D721Med (cell line): ENCODE measurements at regions not wholly inside any gene's neighbourhood (a gene's known extent, or its start where the extent isn't known, plus 50 kb on each side); places are given as distances from the start of the nearest gene placed in this dataset.

Experiments used
- DNase-seq: peaks from one replicate; pipeline ENCODE4 v3.0.0; 2011; ENCODE audit warnings: low spot score; ENCODE audit not compliant: insufficient read length
- FAIRE-seq: peaks from 2 replicates; lab custom pipeline; 2011; peaks lifted over from hg19 to GRCh38; lab: Jason Lieb, UNC
- TF ChIP-seq, protein P1 (sequence below): IDR thresholded peaks from 2 replicates; pipeline ENCODE4 v1.5.1; 2012; ENCODE audit warnings: mild to moderate bottlenecking, control low read depth; ENCODE audit not compliant: insufficient read depth; ENCODE audit errors: missing control alignments

DNA sequence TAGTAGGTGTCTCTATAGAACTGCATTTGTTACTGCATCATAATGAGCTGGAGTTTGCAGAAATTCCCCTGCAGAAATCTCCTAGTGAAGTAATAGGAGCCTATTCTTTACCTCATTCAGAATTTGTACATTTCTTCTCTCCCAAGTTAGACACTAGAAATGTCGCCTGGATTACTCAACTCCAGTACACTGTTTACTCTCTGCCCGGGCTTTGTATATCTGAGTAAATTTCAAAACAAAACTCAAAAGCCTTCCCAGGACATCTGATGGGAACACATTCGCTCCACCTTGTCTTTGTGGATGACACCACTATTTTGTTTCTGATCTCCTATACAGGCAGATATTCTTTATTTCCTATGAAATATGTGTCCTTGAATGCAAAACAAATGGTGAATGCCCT, 76.8 kb downstream of the POU3F3 start:
- TF ChIP-seq, protein P1, sequence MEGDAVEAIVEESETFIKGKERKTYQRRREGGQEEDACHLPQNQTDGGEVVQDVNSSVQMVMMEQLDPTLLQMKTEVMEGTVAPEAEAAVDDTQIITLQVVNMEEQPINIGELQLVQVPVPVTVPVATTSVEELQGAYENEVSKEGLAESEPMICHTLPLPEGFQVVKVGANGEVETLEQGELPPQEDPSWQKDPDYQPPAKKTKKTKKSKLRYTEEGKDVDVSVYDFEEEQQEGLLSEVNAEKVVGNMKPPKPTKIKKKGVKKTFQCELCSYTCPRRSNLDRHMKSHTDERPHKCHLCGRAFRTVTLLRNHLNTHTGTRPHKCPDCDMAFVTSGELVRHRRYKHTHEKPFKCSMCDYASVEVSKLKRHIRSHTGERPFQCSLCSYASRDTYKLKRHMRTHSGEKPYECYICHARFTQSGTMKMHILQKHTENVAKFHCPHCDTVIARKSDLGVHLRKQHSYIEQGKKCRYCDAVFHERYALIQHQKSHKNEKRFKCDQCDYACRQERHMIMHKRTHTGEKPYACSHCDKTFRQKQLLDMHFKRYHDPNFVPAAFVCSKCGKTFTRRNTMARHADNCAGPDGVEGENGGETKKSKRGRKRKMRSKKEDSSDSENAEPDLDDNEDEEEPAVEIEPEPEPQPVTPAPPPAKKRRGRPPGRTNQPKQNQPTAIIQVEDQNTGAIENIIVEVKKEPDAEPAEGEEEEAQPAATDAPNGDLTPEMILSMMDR = no peak
- FAIRE-seq = no peak

DNA sequence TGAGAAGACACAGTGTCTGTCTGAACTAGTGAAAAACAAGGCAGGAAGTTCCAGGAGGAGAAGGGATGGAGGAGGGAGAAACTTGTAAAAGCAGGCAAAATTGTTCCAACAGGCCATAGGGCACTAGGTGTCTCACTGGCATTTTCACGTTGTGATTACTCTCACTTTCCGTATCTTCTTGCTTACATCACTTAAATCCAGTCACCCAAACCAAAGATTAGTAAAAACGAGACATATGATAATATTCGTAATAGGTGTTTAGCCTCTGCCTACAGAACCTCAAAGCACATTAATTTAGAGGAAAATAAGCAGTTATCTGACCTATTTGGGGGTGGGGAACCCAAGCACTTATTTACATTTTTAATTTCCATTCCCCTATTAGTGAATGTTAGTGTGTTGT, 78.3 kb downstream of the POU3F3 start:
- FAIRE-seq (no peak), DNase-seq (no peak)

More for the DNA sequence above, 76.8 kb downstream of the POU3F3 start:
- no peak for DNase-seq

DNA sequence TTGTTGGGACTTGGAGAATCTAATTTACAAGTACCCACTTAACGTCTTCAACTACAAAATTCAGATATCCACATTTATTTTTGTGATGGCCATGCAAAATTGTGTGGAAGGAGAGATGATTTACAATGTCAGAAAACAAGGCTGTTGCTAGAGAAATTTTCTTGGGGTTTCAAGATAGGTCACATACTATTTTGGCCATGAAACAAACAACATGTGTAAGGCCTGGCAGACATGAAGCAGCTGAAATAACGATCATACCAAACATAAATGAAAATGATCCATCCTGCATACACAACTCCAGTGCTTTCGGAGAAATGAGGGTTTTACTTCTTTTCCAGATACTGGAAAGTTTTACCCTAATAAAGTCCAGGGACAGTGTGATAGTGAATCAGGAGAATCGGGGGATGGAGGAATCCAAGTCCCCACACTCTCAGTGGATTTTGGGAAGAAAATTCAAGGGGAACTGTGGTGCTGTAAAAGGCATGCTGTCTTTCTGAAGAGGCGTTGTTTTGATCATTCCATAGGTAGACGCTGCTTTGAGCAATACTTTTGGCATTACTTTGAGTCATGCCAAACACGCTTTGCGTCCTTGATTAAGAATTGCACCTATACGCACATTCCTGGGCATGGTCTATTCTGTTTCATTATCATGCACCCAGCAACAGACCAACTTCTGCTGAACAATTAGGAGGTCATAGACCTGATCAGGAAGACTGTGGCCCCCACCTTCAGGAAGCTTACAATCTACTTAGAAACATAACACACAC, 79.4 kb downstream of the POU3F3 start:
- FAIRE-seq (no peak), DNase-seq (no peak)
- TF ChIP-seq, protein P1 = no peak

More for the DNA sequence above, 78.3 kb downstream of the POU3F3 start:
- TF ChIP-seq, protein P1 = no peak

DNA sequence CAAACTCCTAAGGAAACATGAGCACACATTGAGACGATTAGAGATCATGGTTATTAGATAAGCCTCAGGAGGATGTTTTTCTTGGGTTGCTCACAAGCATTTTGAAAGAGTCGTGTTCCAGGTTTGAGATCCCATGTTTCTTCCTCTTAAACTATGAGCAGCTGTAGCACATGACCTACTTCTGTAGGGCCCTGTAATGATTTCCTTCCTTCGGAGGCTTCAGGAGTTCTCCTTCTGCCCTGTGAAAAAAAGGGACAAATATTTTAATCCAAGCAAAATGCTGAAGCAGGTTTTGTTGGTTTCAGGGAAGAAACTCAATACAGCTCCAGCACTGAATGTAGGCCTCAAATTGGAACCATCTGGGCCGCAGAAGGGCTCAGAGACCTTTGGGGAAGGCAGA, 82.6 kb downstream of the POU3F3 start:
- TF ChIP-seq, protein P1 = no peak
- DNase-seq (no peak), FAIRE-seq (no peak)

DNA sequence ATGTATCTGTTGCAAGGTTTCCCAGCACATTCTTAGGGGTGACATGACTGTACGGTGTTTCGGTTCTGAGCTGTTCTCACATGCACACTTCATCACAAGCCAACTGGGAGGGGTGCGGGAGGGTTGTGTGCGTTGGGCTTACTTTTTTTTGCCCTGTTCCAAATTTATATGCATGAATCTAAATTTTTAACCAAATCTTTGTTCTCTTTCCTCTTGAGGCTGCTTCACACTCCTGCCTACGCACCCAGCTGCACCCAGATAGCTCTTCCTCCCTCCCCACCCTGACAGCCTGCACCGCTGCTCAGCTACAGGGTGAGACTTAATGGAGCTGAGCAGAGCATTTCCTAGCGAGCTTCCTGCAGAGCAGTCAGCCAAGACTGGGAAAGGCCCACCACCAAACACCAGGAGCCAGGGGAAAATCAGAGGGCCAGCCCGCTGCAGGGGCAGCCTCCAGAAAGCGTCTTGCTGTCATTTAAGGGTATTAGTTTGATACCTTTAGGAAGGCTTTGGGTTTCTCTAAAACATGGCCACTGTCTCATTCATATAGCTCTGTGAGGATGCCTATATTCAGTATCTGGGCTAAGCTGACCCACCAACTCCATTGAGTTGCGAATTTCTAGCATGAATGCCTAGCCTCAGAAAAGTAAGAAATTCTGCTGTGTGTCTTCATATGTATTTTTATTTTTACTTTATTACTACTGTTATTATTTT, 84.5 kb downstream of the POU3F3 start:
- TF ChIP-seq, protein P1 = no peak
- DNase-seq (no peak), FAIRE-seq (no peak)

DNA sequence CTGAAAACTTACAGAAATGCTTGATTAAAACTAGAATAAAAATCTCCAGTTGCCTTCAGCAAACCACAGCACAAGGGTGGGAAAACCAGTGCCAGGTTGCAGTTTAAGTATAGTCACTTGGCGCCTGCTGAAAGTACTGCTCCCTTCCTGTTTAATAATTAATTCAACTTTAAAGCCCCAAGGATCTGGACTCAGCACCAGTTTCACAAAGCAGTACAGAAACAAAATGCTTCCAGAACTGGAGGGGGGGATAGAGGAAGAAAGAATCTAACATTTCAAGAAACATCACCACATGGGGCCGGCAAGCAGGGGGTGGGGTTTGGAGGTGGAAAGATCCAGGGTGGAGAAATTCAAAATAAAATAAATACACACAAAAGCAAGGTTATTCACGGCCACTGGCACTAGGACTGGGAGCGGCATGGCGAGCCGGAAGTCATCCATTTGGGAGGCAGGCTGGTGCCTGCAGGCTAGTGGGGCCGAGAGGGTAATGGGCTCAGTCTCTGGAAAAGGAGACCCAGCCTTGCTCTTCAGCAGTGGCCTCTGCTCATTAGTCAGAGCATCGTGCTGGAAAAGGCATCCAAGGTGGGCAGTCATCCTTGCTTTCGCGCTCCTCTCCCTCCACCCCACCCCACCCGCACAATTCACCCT, 85.8 kb downstream of the POU3F3 start:
- FAIRE-seq = no peak
- TF ChIP-seq, protein P1 = no peak
- no peak for DNase-seq
